ENCODE measurements at regions not wholly inside any gene's neighbourhood (a gene's known extent, or its start where the extent isn't known, plus 50 kb on each side); places are given as distances from the start of the nearest gene placed in this dataset.

GRCh38 chr13:57813651-57814050 lies 182.1 kb downstream of the PCDH17 start:
- DNase-seq, result no peak
- POLR2A ChIA-PET (ENCODE audit: unreplicated experiment), result no interaction called here

GRCh38 chr13:57815600-57815999 lies 184.1 kb downstream of the PCDH17 start:
- Histone ChIP-seq H4K20me1 (ENCODE audit: insufficient read depth) (no peaks in the 10 kb centered on the region), H3K4me2 (no peak overlapping the region), H3K79me2 (ENCODE audit: low read depth) (no peaks in the 10 kb centered on the region), H3K27me3 (ENCODE audit: insufficient read depth, low read depth) (no peaks in the 10 kb centered on the region), H3F3A (ENCODE audit: insufficient read depth, low read depth) (no peaks in the 10 kb centered on the region), H3K27ac (no peak overlapping the region), H3K9me2 (ENCODE audit: insufficient read depth) (no peaks in the 10 kb centered on the region), H3K4me1 (replicated peaks; ENCODE audit: insufficient read depth) (no peaks in the 10 kb centered on the region), H3K9me3 (ENCODE audit: insufficient read depth, low read depth) (no peaks in the 10 kb centered on the region), H2AFZ (no peak overlapping the region), H3K36me3 (ENCODE audit: low read depth) (no peaks in the 10 kb centered on the region), H3K4me3 (no peak overlapping the region)
- intact Hi-C loops (cut with micrococcal nuclease; ENCODE audit: unreplicated experiment), result no loop called here
- DNase-seq, result no peak
- no peak for TF ChIP-seq CTCF (conservative IDR thresholded peaks at IDR 0.05)
- TF ChIP-seq EZH2 (IDR thresholded peaks at IDR 0.05; ENCODE audit: low read depth), result no peak
- ChIA-PET POLR2A (ENCODE audit: unreplicated experiment) (no interaction called here), CTCF (no interaction called here)
- no TSS peak for BruUV-seq (replicated peaks)

More at GRCh38 chr13:57813651-57814050, 182.1 kb downstream of the PCDH17 start:
- TF ChIP-seq CTCF (conservative IDR thresholded peaks at IDR 0.05) (no peak), EZH2 (IDR thresholded peaks at IDR 0.05; ENCODE audit: low read depth) (no peak)
- Histone ChIP-seq H3K4me3 (no peak overlapping the region), H3K4me1 (replicated peaks; ENCODE audit: insufficient read depth) (no peaks in the 10 kb centered on the region), H3K36me3 (ENCODE audit: low read depth) (no peaks in the 10 kb centered on the region), H3K79me2 (ENCODE audit: low read depth) (no peaks in the 10 kb centered on the region), H3K9me2 (ENCODE audit: insufficient read depth) (no peaks in the 10 kb centered on the region), H3K4me2 (no peak overlapping the region), H4K20me1 (ENCODE audit: insufficient read depth) (no peaks in the 10 kb centered on the region), H3F3A (ENCODE audit: insufficient read depth, low read depth) (no peaks in the 10 kb centered on the region), H3K27me3 (ENCODE audit: insufficient read depth, low read depth) (no peaks in the 10 kb centered on the region), H3K9me3 (ENCODE audit: insufficient read depth, low read depth) (no peaks in the 10 kb centered on the region), H2AFZ (no peak overlapping the region), H3K27ac (no peak overlapping the region)
- CTCF ChIA-PET, result no interaction called here
- BruUV-seq (replicated peaks), result no TSS peak
- intact Hi-C loops (cut with micrococcal nuclease; ENCODE audit: unreplicated experiment), result no loop called here

- Histone ChIP-seq H3K79me2 (ENCODE audit: low read depth) (no peaks in the 10 kb centered on the region), H4K20me1 (ENCODE audit: insufficient read depth) (no peaks in the 10 kb centered on the region), H3K9me3 (ENCODE audit: insufficient read depth, low read depth) (no peaks in the 10 kb centered on the region), H2AFZ (no peak overlapping the region), H3K4me1 (replicated peaks; ENCODE audit: insufficient read depth) (no peaks in the 10 kb centered on the region), H3K4me3 (no peak overlapping the region), H3K27me3 (ENCODE audit: insufficient read depth, low read depth) (no peaks in the 10 kb centered on the region), H3F3A (ENCODE audit: insufficient read depth, low read depth) (no peaks in the 10 kb centered on the region), H3K4me2 (no peak overlapping the region), H3K9me2 (ENCODE audit: insufficient read depth) (no peaks in the 10 kb centered on the region), H3K36me3 (ENCODE audit: low read depth) (no peaks in the 10 kb centered on the region), H3K27ac (no peak overlapping the region)
- intact Hi-C loops (cut with micrococcal nuclease; ENCODE audit: unreplicated experiment), result no loop called here
- TF ChIP-seq EZH2 (IDR thresholded peaks at IDR 0.05; ENCODE audit: low read depth), result no peak
- no peak for TF ChIP-seq CTCF (conservative IDR thresholded peaks at IDR 0.05)
- no TSS peak for BruUV-seq (replicated peaks)
- POLR2A ChIA-PET (ENCODE audit: unreplicated experiment), result no interaction called here
- CTCF ChIA-PET, result no interaction called here
- no peak for DNase-seq
These were observed 189.4 kb downstream of the PCDH17 start for GRCh38 chr13:57820924-57821323.
